OCI-LY7 (cell line): ENCODE measurements at regions not wholly inside any gene's neighbourhood (a gene's known extent, or its start where the extent isn't known, plus 50 kb on each side); places are given as distances from the start of the nearest gene placed in this dataset.

Experiments
- EZH2phosphoT487 ChIP-seq: fragments of 200-600 bp; sonication (generic); IDR thresholded peaks from 2 replicates; pipeline ENCODE4 v1.6.1; 2018; ENCODE audit warnings: low read depth, borderline replicate concordance, mild to moderate bottlenecking, mixed run types, antibody characterized with exemption, low read length, moderate library complexity, mixed read lengths
- TF ChIP-seq, protein P1 (sequence below): fragments of 200-600 bp; sonication (generic); conservative IDR thresholded peaks from 2 replicates; pipeline ENCODE4 v1.5.1; 2014; ENCODE audit warnings: mild to moderate bottlenecking, antibody characterized with exemption, low read length, moderate library complexity, mixed read lengths

DNA sequence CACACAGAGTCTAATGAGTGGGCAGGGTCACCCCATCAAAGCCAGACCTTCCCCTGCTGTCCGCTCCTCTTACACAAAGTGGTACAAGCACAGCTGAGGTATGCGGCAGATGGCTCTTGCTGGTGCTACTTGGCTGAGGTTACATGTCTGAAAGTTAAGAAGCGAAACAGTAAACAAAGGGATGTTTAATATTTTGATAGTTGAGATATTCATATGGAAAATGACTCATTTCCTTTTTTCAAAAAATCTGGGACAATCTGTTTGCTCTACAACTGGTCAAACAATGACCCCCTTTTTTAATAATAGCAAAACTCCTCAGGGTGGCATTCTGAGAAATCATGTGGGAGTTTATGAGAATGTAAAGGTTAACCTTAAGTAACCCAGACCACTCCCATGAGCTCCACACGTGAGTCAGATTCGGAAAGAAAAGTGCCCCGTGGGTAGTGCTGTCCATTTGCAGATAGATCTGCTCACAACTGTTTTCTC is 245.3 kb downstream of the TBXT start:
- TF ChIP-seq, protein P1, sequence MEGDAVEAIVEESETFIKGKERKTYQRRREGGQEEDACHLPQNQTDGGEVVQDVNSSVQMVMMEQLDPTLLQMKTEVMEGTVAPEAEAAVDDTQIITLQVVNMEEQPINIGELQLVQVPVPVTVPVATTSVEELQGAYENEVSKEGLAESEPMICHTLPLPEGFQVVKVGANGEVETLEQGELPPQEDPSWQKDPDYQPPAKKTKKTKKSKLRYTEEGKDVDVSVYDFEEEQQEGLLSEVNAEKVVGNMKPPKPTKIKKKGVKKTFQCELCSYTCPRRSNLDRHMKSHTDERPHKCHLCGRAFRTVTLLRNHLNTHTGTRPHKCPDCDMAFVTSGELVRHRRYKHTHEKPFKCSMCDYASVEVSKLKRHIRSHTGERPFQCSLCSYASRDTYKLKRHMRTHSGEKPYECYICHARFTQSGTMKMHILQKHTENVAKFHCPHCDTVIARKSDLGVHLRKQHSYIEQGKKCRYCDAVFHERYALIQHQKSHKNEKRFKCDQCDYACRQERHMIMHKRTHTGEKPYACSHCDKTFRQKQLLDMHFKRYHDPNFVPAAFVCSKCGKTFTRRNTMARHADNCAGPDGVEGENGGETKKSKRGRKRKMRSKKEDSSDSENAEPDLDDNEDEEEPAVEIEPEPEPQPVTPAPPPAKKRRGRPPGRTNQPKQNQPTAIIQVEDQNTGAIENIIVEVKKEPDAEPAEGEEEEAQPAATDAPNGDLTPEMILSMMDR: no peak
- no peak for TF ChIP-seq EZH2phosphoT487
